ENCODE measurements at regions not wholly inside any gene's neighbourhood (a gene's known extent, or its start where the extent isn't known, plus 50 kb on each side); places are given as distances from the start of the nearest gene placed in this dataset.
A peak's percentile ranks its signal among the peaks of the same experiment; 100 is the strongest.

DNA sequence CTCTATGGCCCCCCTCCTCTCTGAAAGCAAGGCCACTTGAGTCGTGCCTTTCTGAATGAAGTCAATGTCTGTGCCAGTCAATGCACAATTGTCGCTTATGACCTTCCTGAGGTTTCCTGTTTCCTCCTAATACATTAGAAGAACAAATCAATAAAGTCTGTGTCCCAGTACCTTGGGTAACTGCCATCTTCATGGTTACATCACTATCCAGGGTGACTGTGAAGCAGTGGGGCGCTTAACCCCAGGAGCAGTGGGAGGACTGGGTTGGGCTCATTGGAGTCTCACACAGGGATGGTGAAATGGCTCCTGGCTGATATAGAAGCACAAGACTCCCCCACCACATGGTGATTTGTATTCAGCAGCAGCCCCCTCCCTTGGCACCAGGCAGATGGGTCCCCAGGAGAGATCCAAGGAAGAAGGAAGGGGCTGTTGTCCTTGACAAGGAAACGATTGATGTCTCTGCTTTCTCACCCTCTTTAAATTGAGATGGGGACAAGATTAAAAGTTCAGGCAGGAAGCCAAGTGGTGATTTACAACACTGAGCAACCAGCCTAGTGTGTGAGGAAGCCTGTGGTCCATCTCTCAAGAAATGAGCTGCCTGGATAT lies 261.9 kb upstream of the ZNF462 start:
- Histone ChIP-seq H3K9me3 (ENCODE audit: control insufficient read depth in 4 of 4, insufficient read depth in 3 of 4, low read length in 3 of 4) (peaks cover 0 to 2% (median 0%) of the 10 kb centered on the region in 4 donors), H3K27ac (ENCODE audit: low read depth in 1 of 2, low read length in 1 of 2) (no peak overlapping the region), H3K4me3 (no peak overlapping the region), H3K36me3 (ENCODE audit: control insufficient read depth in 4 of 4, insufficient read depth in 4 of 4, low read length in 4 of 4) (no peaks in the 10 kb centered on the region), H3K4me1 (ENCODE audit: control insufficient read depth in 5 of 5, insufficient read depth in 5 of 5, low read length in 5 of 5) (no peaks in the 10 kb centered on the region), H3K27me3 (ENCODE audit: control insufficient read depth in 3 of 3, insufficient read depth in 3 of 3, low read length in 2 of 3) (no peaks in the 10 kb centered on the region), H3K9ac (ENCODE audit: insufficient read depth in 1 of 2, low read length in 2 of 2) (no peak overlapping the region)
- WGBS, 2 donors: 73 to 75% methylated on average over 4 of the region's 4 CpGs
- no peak for ATAC-seq (ENCODE audit: insufficient read depth, low FRiP score)
- DNase-seq: no peak
- TF ChIP-seq, protein P1, sequence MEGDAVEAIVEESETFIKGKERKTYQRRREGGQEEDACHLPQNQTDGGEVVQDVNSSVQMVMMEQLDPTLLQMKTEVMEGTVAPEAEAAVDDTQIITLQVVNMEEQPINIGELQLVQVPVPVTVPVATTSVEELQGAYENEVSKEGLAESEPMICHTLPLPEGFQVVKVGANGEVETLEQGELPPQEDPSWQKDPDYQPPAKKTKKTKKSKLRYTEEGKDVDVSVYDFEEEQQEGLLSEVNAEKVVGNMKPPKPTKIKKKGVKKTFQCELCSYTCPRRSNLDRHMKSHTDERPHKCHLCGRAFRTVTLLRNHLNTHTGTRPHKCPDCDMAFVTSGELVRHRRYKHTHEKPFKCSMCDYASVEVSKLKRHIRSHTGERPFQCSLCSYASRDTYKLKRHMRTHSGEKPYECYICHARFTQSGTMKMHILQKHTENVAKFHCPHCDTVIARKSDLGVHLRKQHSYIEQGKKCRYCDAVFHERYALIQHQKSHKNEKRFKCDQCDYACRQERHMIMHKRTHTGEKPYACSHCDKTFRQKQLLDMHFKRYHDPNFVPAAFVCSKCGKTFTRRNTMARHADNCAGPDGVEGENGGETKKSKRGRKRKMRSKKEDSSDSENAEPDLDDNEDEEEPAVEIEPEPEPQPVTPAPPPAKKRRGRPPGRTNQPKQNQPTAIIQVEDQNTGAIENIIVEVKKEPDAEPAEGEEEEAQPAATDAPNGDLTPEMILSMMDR (IDR thresholded peaks at IDR 0.05; ENCODE audit: control extremely low read depth, extremely low read depth): no peak

DNA sequence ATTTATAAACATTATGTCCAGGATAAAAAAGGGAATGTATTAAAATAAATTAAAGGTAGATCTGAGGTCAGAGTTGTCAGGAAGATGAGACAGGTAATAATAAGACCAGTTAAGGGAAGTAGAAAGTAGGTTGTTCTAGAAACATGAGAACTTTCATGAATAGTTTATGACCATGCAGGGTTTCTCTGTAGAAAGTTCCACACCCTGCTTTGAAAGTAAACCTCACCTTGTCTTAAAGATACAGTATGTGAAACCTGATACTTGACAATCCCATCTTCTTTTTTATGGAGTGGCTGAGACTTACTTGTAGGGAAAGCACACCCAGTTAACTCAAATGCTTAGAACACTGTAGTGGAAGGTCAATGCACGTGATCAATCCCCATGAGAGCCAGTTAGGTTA lies 260.6 kb upstream of the ZNF462 start:
- no peak for ATAC-seq (ENCODE audit: insufficient read depth, low FRiP score)
- no peaks in the 10 kb centered on the region for H3K36me3 ChIP-seq (ENCODE audit: control insufficient read depth in 4 of 4, insufficient read depth in 4 of 4, low read length in 4 of 4)
- no peaks in the 10 kb centered on the region for H3K27me3 ChIP-seq (ENCODE audit: control insufficient read depth in 3 of 3, insufficient read depth in 3 of 3, low read length in 2 of 3)
- no peaks in the 10 kb centered on the region for H3K4me1 ChIP-seq (ENCODE audit: control insufficient read depth in 5 of 5, insufficient read depth in 5 of 5, low read length in 5 of 5)
- 78 to 95% methylated on average over 1 of the region's 1 CpG for WGBS, 2 donors
- DNase-seq: no peak
- no peak overlapping the region for H3K27ac ChIP-seq (ENCODE audit: low read depth in 1 of 2, low read length in 1 of 2)
- peaks cover 0 to 2% (median 0%) of the 10 kb centered on the region in 4 donors for H3K9me3 ChIP-seq (ENCODE audit: control insufficient read depth in 4 of 4, insufficient read depth in 3 of 4, low read length in 3 of 4)
- no peak overlapping the region for H3K4me3 ChIP-seq
- no peak overlapping the region for H3K9ac ChIP-seq (ENCODE audit: insufficient read depth in 1 of 2, low read length in 2 of 2)
- TF ChIP-seq, protein P1 (IDR thresholded peaks at IDR 0.05; ENCODE audit: control extremely low read depth, extremely low read depth): no peak

DNA sequence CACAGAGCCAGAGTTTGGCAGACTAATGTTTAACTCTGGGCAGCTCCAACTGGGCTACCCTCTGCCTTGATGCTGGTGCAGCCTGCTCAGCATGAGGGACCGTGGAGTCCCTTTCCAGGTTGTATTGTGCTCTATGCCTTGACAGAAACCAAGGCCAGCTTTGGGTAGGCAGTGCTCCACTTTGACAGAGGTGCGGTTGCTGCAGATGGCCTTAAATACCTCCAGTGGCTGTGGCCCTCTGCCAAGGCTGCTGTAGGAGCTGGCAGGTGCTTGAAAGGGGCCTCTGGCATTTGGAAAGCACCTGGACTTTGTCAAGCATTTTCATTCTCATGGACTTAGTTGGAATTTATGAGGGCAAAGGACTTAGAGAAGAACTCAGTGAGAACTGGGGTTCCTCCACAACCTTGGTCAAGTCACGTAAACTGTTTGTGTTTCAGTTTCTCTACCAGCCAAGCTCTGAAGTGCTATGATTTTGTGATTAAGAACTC lies 249.7 kb upstream of the ZNF462 start:
- Histone ChIP-seq H3K4me1 (ENCODE audit: control insufficient read depth in 5 of 5, insufficient read depth in 5 of 5, low read length in 5 of 5) (peaks cover 0 to 10% (median 2%) of the 10 kb centered on the region in 5 donors), H3K36me3 (ENCODE audit: control insufficient read depth in 4 of 4, insufficient read depth in 4 of 4, low read length in 4 of 4) (no peaks in the 10 kb centered on the region), H3K4me3 (no peak overlapping the region), H3K9me3 (ENCODE audit: control insufficient read depth in 4 of 4, insufficient read depth in 3 of 4, low read length in 3 of 4) (peaks cover 0 to 2% (median 0%) of the 10 kb centered on the region in 4 donors), H3K27ac (ENCODE audit: low read depth in 1 of 2, low read length in 1 of 2) (no peak overlapping the region), H3K9ac (ENCODE audit: insufficient read depth in 1 of 2, low read length in 2 of 2) (no peak overlapping the region), H3K27me3 (ENCODE audit: control insufficient read depth in 3 of 3, insufficient read depth in 3 of 3, low read length in 2 of 3) (no peaks in the 10 kb centered on the region)
- DNase-seq (peak in 2 of 3 donors; percentile 39 to 58), ATAC-seq (ENCODE audit: insufficient read depth, low FRiP score) (no peak)
- 73 to 75% methylated on average over 3 of the region's 3 CpGs for WGBS, 2 donors
- TF ChIP-seq, protein P1 (IDR thresholded peaks at IDR 0.05; ENCODE audit: control extremely low read depth, extremely low read depth): no peak
